CD4-positive, alpha-beta T cell (primary cell): ENCODE measurements at regions not wholly inside any gene's neighbourhood (a gene's known extent, or its start where the extent isn't known, plus 50 kb on each side); places are given as distances from the start of the nearest gene placed in this dataset.

Source experiments
- ATAC-seq: fragments of 200-7000 bp; cut with Tn5 transposase; one replicate; pipeline ENCODE4 v1.10.0; 2022; ENCODE audit warnings: mild to moderate bottlenecking; ENCODE audit not compliant: poor library complexity
- CTCF ChIA-PET: fragments of 350-600 bp; sonication (Branson Sonifier 250); formaldehyde crosslinking; loops from one replicate; lab custom pipeline; 2021; ENCODE audit warnings: antibody characterized with exemption, inconsistent platforms; lab: Charles Lee
- POLR2A ChIA-PET: fragments of 350-600 bp; sonication (Branson Sonifier 250); formaldehyde crosslinking; loops from one replicate; lab custom pipeline; 2021; ENCODE audit warnings: antibody characterized with exemption, inconsistent platforms; lab: Charles Lee
- DNase-seq, 14 experiments: peaks; one replicate each; pipeline ENCODE4 v3.0.0-alpha.2; 2013 to 2020; ENCODE audit warnings: mixed read lengths in 2 of 14
- H3K27ac ChIP-seq, 2 donors: one replicate each; pipeline versions ENCODE4 v1.5.1 to v1.7.0; 2013; ENCODE audit warnings: low read length in 2 of 2, low read depth in 1 of 2, mild to moderate bottlenecking in 1 of 2
- H3K27me3 ChIP-seq, 2 experiments: 1 replicate in 1 of 2; 2 replicates in 1 of 2; pipeline versions ENCODE4 v1.6.1 to v1.7.0; 2013; ENCODE audit warnings: low read length in 2 of 2, control low read depth in 1 of 2, mild to moderate bottlenecking in 1 of 2, moderate library complexity in 1 of 2; ENCODE audit not compliant: insufficient read depth in 2 of 2, control insufficient read depth in 1 of 2
- H3K36me3 ChIP-seq: one replicate; pipeline ENCODE4 v1.6.1; 2013; ENCODE audit warnings: low read length, control low read depth; ENCODE audit not compliant: insufficient read depth
- H3K4me1 ChIP-seq: one replicate; pipeline ENCODE4 v1.6.1; 2013; ENCODE audit warnings: low read length, control low read depth; ENCODE audit not compliant: insufficient read depth
- H3K4me3 ChIP-seq: one replicate; pipeline ENCODE4 v1.5.1; 2013; ENCODE audit warnings: mild to moderate bottlenecking, low read length, moderate library complexity
- H3K9me3 ChIP-seq, 2 experiments: 1 replicate in 1 of 2; 2 replicates in 1 of 2; pipeline versions ENCODE4 v1.6.1 to v1.7.0; 2013; ENCODE audit warnings: low read length in 2 of 2, mild to moderate bottlenecking in 2 of 2, control low read depth in 1 of 2, moderate library complexity in 1 of 2; ENCODE audit not compliant: control insufficient read depth in 1 of 2, insufficient read depth in 1 of 2
- H3K27ac Mint-ChIP-seq: one replicate; pipeline ENCODE4 v1.8.0; 2020; ENCODE audit warnings: mixed read lengths
- H3K27me3 Mint-ChIP-seq: one replicate; pipeline ENCODE4 v1.8.0; 2021; ENCODE audit warnings: mixed read lengths
- H3K36me3 Mint-ChIP-seq: one replicate; pipeline ENCODE4 v1.8.0; 2021; ENCODE audit warnings: low read depth, mixed read lengths
- H3K4me1 Mint-ChIP-seq: one replicate; pipeline ENCODE4 v1.8.0; 2021; ENCODE audit warnings: low read depth, mixed read lengths
- H3K4me3 Mint-ChIP-seq: one replicate; pipeline ENCODE4 v1.8.0; 2020; ENCODE audit warnings: mild to moderate bottlenecking, mixed read lengths
- H3K9me3 Mint-ChIP-seq: one replicate; pipeline ENCODE4 v1.8.0; 2020; ENCODE audit warnings: mixed read lengths
- CTCF ChIP-seq: fragments of 200-600 bp; IDR thresholded peaks from one replicate; pipeline ENCODE4 v1.8.0; 2022; ENCODE audit warnings: antibody characterized with exemption, mild to moderate bottlenecking
- intact Hi-C, 2 experiments: fragments of 100-400 bp; cut with DNase I in 1 of 2; cut with micrococcal nuclease in 1 of 2; formaldehyde crosslinking; loops; one replicate each; pipeline versions ENCODE4 v1.15.1 to v1.9.0; 2023 to 2025; cut with DNase I, micrococcal nuclease

GRCh38 chr15:92524161-92524560, 130.5 kb downstream of the ST8SIA2 start:
- Mint-ChIP-seq H3K4me3 (no peak overlapping the region), H3K9me3 (no peaks in the 10 kb centered on the region), H3K27me3 (peaks cover 12% of the 10 kb centered on the region), H3K36me3 (no peaks in the 10 kb centered on the region), H3K27ac (no peak overlapping the region), H3K4me1 (no peaks in the 10 kb centered on the region)
- peaks cover 0 to 3% of the 10 kb centered on the region in 2 experiments for H3K9me3 ChIP-seq
- H3K4me3 ChIP-seq, result no peak overlapping the region
- ATAC-seq (no peak), DNase-seq (no peak)
- no peaks in the 10 kb centered on the region for H3K36me3 ChIP-seq
- ChIA-PET CTCF (no interaction called here), POLR2A (no interaction called here)
- intact Hi-C loops, result no loop called here
- no peaks in the 10 kb centered on the region for H3K27me3 ChIP-seq
- TF ChIP-seq CTCF, result no peak
- no peak overlapping the region for H3K27ac ChIP-seq
- H3K4me1 ChIP-seq, result peaks cover 7% of the 10 kb centered on the region

DNA sequence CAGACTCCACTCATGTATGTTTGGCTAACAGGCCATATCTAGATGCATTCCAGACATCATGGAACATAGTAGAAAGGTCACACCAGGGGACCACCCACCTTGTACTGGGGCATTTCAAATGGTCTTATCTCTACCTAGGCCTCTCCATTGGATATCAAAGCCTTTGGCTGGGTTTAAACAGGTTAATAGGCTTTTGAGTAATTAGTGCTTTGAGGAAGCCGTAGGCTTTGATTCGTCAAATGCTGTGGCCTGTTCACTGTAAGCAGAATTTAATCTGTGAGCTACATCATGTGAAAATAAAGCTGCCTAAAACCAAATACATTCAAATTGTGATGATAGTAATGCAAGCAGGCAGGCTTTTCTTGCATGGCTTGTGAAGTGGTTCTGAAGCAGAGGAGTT, 129.5 kb downstream of the ST8SIA2 start:
- Histone ChIP-seq H3K27me3 (no peaks in the 10 kb centered on the region), H3K9me3 (peaks cover 0 to 3% of the 10 kb centered on the region in 2 experiments), H3K4me3 (no peak overlapping the region), H3K4me1 (peaks cover 7% of the 10 kb centered on the region), H3K36me3 (no peaks in the 10 kb centered on the region), H3K27ac (no peak overlapping the region)
- Mint-ChIP-seq H3K36me3 (no peaks in the 10 kb centered on the region), H3K4me3 (no peak overlapping the region), H3K27ac (no peak overlapping the region), H3K27me3 (peaks cover 6% of the 10 kb centered on the region), H3K9me3 (no peaks in the 10 kb centered on the region), H3K4me1 (no peaks in the 10 kb centered on the region)
- intact Hi-C loops, result no loop called here
- ATAC-seq (no peak), DNase-seq (no peak)
- no peak for TF ChIP-seq CTCF
- ChIA-PET CTCF (interaction anchor here (3.4 kb wide), 1 partner anchor 192 kb away, joined by 19 read pairs; no protein-coding TSS in a partner anchor), POLR2A (no interaction called here)

DNA sequence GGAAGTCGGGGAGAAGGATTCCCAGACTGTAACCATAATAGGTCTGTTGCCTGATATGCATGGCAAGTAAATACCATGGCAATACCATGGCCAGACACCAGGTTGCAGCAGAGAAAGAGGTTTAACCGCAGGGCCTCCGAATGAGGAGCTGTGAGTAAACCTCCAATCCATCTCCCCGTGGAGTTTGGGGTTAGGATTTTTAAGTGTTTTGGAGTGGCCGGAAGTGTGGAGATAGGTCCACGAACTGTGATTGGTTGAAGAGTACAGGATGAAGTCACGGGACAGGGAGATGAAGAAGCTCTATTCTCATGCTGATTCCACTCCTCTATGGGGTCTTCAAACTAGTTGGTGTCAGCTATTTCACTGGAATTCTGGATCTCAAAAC, 127.9 kb downstream of the ST8SIA2 start:
- Histone ChIP-seq H3K27me3 (no peaks in the 10 kb centered on the region), H3K9me3 (no peaks in the 10 kb centered on the region), H3K4me3 (no peak overlapping the region), H3K4me1 (peaks cover 7% of the 10 kb centered on the region), H3K27ac (no peak overlapping the region), H3K36me3 (no peaks in the 10 kb centered on the region)
- TF ChIP-seq CTCF, result peak; percentile 59
- Mint-ChIP-seq H3K4me3 (no peak overlapping the region), H3K4me1 (no peaks in the 10 kb centered on the region), H3K9me3 (no peaks in the 10 kb centered on the region), H3K27ac (no peak overlapping the region), H3K27me3 (no peaks in the 10 kb centered on the region), H3K36me3 (no peaks in the 10 kb centered on the region)
- ChIA-PET CTCF (interaction anchor here (0.8 to 3.4 kb wide), 3 partner anchors 11 to 196 kb away, joined by 4 to 19 read pairs (median 4); no protein-coding TSS in a partner anchor), POLR2A (interaction anchor here (0.7 to 1.1 kb wide), 2 partner anchors 132 to 193 kb away, joined by 3 read pairs; no protein-coding TSS in a partner anchor)
- intact Hi-C loops, result loop anchor here (1.0 kb wide), 2 partner anchors 193 to 194 kb away; no protein-coding TSS in a partner anchor
- DNase-seq, result peak; percentile 1 to 56 (median 22)
- ATAC-seq, result peak; percentile 61
